HG02938 (cell line): ENCODE measurements at regions not wholly inside any gene's neighbourhood (a gene's known extent, or its start where the extent isn't known, plus 50 kb on each side); places are given as distances from the start of the nearest gene placed in this dataset.
"Not testable (repeated sequence)": the region's sequence is repeated elsewhere in the genome, so short reads cannot be mapped to it uniquely, and the experiment has no call there.

Experiments
- ATAC-seq: cut with Tn5 transposase; IDR thresholded peaks from one replicate; pipeline ENCODE4 v1.9.1; 2021; ENCODE audit warnings: mild to moderate bottlenecking, moderate library complexity; ENCODE audit not compliant: unreplicated experiment

GRCh38 chr6:19370831-19371230 lies 466.3 kb upstream of the ID4 start:
- no peak for ATAC-seq

- ATAC-seq, result no peak
Measured at GRCh38 chr6:19375613-19376012, 461.6 kb upstream of the ID4 start.

- no peak for ATAC-seq
Measured at GRCh38 chr6:19377722-19378121, 459.4 kb upstream of the ID4 start.

GRCh38 chr6:19380293-19380692 lies 456.9 kb upstream of the ID4 start:
- ATAC-seq, result no peak

GRCh38 chr6:19382676-19383075 lies 454.5 kb upstream of the ID4 start:
- no peak for ATAC-seq

- no peak for ATAC-seq
Measured at GRCh38 chr6:19391926-19392325, 445.2 kb upstream of the ID4 start.

GRCh38 chr6:19394051-19394450 lies 443.1 kb upstream of the ID4 start:
- no peak for ATAC-seq

- no peak for ATAC-seq
Measured at GRCh38 chr6:19394687-19395086, 442.5 kb upstream of the ID4 start.

- no peak for ATAC-seq
Measured at GRCh38 chr6:19395316-19395715, 441.9 kb upstream of the ID4 start.

GRCh38 chr6:19399406-19399805 lies 437.8 kb upstream of the ID4 start:
- no peak for ATAC-seq

GRCh38 chr6:19404884-19405283 lies 432.3 kb upstream of the ID4 start:
- not testable (repeated sequence) for ATAC-seq

GRCh38 chr6:19408331-19408730 lies 428.8 kb upstream of the ID4 start:
- ATAC-seq, result no peak

- ATAC-seq, result no peak
Measured at GRCh38 chr6:19410481-19410880, 426.7 kb upstream of the ID4 start.

- no peak for ATAC-seq
Measured at GRCh38 chr6:19413323-19413722, 423.8 kb upstream of the ID4 start.

- ATAC-seq, result no peak
Measured at GRCh38 chr6:19415605-19416326, 421.4 kb upstream of the ID4 start.

GRCh38 chr6:19416811-19417210 lies 420.4 kb upstream of the ID4 start:
- ATAC-seq, result no peak

- ATAC-seq, result no peak
Measured at GRCh38 chr6:19417713-19418112, 419.5 kb upstream of the ID4 start.

- ATAC-seq, result no peak
Measured at GRCh38 chr6:19424853-19425252, 412.3 kb upstream of the ID4 start.

GRCh38 chr6:19427548-19427947 lies 409.6 kb upstream of the ID4 start:
- ATAC-seq, result no peak

GRCh38 chr6:19432966-19433498 lies 404.1 kb upstream of the ID4 start:
- no peak for ATAC-seq

- ATAC-seq, result no peak
Measured at GRCh38 chr6:19434065-19434464, 403.1 kb upstream of the ID4 start.

- no peak for ATAC-seq
Measured at GRCh38 chr6:19435755-19436154, 401.4 kb upstream of the ID4 start.
